Left kidney (tissue), 1 donor: ENCODE measurements at regions not wholly inside any gene's neighbourhood (a gene's known extent, or its start where the extent isn't known, plus 50 kb on each side); places are given as distances from the start of the nearest gene placed in this dataset.
"Not testable (repeated sequence)": the region's sequence is repeated elsewhere in the genome, so short reads cannot be mapped to it uniquely, and the experiment has no call there.

ENCODE experiments used
- DNase-seq: peaks from one replicate; pipeline ENCODE4 v3.0.0-alpha.2; 2013

DNA sequence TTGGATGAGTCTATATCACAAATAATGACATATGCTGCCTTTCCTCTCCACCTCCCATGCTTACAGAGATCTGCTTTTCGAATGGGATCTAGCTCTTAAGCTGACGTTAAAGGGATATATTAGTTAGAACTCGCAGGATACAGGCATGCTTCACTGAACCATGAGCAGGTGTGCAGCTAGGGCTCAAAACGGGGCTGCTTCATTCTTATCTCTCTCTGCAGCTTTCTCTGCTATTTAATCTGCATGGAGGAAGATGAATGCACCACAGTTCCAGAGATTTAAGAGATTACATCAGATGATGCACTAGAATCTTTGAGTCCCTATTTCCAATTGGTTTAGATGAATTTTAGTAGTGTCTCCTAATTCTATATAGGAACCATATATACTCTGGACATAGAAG, 327.0 kb downstream of the RAD51AP2 start:
- no peak for DNase-seq

GRCh38 chr2:17190527-17190926, 327.7 kb downstream of the RAD51AP2 start:
- no peak for DNase-seq

DNA sequence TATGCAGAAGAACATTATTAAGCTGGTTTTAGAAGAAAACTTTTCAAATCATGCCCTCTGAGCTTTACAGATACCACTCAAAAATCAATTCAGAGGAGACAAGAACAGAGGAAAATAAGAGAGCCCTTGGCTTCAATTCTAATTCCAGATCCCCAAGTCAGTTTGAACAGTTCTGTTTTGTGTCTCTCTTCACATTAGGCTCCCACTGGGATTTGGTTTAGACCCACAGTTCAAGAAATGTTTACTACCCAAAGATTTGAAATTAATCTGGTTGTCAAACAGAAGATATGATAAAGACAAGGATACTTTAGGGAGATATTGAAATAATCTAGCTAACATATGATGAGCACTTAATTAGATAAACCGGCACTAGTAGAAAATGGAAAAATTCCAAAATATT, 329.5 kb downstream of the RAD51AP2 start:
- no peak for DNase-seq

- no peak for DNase-seq
Measured at GRCh38 chr2:17184512-17184911, 333.7 kb downstream of the RAD51AP2 start.

GRCh38 chr2:17182399-17182798, 335.8 kb downstream of the RAD51AP2 start:
- DNase-seq = no peak

DNA sequence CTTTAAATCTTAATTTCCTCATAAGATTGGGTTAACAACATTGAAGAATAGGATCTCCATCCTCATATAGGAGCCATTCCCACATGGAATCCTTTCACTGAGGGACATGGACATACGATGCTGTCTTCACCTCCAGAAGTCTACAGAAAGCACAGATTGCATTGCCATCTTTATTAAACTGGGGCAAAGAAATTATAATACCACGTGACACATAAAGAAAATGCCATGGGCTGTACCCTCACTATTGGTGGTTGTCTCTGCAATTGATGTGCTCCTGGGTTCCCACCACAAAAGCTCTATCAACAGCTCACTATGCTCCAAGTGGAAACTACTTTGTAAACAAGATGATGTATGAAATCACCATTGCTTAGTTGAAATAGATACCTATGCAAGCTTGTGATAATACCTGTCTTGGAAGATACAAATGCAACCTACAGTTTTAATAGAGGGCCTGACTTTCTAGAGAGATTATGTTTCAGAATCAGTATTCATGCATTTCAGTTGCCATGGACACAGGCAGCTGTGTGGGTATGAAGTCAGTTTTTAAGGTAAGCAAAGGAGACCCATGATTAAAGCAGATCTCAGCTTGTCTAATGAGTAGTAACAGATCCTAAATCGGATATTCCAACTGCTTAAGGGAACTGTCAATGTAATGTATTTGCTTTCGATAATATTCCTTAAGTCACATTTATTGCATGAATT, 337.0 kb downstream of the RAD51AP2 start:
- no peak for DNase-seq

DNA sequence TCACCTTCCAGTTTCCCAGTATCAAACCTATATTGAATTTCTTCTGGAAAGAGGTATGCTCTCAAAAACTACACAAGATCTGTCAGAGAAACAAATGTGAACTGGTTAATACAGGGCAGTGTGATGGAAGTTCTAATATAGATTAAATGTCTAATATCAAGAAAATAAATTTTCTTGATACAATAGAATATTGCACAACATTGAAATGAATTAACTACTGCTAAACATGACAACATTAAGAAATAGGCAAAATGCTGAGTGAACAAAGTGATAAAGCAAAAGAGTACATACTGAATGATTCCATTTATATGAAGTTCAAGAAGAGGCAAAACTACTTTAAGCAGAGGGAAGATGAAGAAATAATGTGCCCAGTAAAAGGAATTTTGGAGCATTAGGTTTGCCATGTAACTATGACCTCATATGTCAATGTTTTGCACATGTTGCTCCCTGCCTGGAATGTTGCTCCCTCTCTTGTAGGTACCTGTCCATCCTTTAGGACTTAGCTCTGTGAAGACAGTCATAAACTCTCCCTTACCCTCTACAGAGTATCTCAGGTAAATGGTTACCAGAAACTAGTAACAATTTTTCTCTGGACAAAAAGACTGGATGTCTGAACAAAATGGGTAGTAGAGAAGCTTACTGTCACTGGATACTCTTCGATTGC, 339.0 kb downstream of the RAD51AP2 start:
- DNase-seq = no peak

DNA sequence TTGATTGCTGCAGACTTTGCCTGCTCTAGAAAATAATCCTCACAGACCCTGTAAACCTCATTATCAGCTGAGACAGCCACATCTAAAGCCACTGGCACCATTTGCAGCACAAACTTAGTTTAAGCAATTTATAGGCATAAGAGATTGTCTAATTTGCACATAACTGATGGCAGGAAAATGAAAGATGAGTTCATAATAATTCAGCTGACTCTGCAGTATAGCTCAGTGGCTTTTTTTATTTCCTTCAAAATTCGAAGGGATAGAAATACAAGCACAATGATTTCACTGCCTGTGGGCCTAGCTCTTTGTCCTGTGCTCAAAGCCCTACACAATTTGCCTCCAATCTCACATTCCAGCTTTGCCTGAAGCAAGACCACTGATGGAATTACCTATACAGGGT, 341.2 kb downstream of the RAD51AP2 start:
- no peak for DNase-seq

- DNase-seq = peak; percentile 27
Measured at GRCh38 chr2:17171446-17172049, 346.7 kb downstream of the RAD51AP2 start.

DNA sequence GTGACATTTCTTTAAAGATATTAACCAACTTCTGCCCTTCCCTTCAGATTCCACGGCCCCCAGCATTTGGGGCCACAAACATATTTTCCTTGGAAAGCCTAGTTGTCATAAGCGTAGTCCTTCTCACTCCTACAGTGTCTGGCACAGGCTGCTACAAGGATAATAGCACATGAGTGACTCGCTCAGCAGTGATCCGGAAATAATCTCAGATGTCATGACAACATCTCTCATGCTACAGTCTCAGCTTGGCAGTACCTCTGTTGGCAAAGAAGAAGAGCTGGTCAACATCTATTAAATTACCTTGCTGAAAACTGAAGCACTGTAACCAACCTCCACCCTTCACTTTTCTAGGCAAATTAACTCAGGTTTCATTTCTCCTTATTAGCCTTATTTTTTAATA, 351.7 kb downstream of the RAD51AP2 start:
- no peak for DNase-seq

DNA sequence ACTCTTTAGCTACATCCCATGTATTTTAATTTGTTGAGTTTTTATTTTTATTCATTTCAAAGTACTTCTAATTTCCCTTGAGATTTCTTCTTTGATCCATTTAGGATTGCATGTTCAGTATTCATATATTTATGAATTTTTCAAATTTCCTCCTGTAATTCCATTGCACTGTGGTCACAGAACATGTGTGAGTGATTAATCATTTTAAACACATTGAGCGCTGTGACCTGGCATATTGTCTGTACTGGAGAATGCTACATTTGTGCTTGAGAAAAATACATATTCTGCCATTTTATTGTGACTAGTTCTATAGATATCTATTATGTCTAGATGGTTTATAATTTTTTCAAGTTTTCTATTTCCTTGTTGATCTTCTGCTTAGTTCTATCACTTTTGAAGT, 353.7 kb downstream of the RAD51AP2 start:
- DNase-seq = no peak

- DNase-seq = no peak
Measured at GRCh38 chr2:17163638-17164037, 354.6 kb downstream of the RAD51AP2 start.

DNA sequence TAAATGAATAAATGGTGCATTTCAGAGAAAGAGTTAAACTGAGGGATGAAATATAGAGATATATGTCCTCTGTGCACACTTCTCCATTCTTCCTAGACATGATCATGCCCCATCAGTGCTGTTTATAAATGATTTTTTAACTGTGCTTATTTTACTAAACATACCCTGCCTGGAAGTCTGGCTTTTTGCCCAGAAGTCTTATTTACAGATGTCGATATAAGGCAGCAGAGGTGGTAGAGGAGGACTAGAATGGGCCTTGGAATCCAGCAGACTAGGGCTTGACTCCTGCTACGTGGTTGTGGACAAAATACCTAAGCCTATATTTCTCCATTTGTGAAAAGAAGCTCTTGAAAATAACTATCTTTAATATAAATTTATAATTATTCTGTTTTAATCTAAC, 355.5 kb downstream of the RAD51AP2 start:
- DNase-seq = no peak

GRCh38 chr2:17160594-17160993, 357.6 kb downstream of the RAD51AP2 start:
- DNase-seq = no peak

DNA sequence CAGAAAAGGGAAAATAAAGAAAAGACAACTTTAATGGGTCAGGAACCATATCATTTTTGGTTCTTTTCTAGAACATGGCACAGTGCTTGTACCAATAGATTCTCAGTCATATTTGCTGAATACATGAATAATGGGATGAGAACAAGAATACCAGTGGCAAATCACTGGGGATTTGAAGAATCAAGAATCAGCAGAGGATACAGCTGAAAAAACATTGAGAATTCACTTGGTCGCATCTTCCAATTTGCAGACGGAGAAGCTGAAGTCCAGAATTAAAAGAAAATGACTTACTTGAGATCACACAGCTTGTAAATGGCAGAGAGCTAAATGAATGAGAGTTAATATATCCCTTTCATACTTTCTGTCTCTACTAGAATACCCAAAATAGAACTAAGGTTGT, 362.2 kb downstream of the RAD51AP2 start:
- DNase-seq = no peak

- DNase-seq = no peak
Measured at GRCh38 chr2:17149945-17150344, 368.3 kb downstream of the RAD51AP2 start.

DNA sequence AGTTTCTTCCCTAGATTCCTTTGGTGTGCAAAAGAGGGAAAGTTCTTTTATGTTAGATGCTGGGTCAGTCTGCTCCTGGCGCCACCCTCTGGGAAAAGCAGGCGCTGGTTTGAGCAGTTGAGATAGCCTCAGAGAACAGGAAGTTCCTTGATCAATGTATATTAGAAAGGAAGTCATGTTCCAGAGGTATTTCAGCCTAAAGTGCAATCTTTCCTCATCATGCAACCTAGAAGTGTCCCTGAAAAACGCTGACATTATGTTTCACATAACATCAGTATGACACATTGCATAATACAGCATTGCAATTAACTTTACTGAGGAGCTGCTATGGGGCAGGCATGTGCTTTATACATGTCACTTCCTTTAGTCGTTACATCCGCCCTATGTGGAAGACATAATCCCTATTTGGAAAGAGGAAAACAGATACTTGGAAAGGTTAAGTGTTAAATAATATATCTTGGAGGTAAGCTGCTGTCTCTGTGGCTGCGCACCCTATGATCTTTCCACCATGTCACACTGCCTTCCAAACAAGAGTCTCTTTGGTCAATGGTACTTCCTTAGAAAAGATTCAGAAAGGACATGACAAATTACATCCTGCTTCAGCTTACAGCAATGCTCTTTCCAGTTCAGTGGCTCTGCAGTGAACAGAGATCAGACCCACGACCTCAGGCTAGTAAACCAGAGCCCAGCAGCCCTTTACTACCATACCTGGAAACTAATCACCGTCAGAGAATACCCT, 369.7 kb downstream of the RAD51AP2 start:
- DNase-seq = peak; percentile 46

- DNase-seq = no peak
Measured at GRCh38 chr2:17146358-17146757, 371.9 kb downstream of the RAD51AP2 start.

DNA sequence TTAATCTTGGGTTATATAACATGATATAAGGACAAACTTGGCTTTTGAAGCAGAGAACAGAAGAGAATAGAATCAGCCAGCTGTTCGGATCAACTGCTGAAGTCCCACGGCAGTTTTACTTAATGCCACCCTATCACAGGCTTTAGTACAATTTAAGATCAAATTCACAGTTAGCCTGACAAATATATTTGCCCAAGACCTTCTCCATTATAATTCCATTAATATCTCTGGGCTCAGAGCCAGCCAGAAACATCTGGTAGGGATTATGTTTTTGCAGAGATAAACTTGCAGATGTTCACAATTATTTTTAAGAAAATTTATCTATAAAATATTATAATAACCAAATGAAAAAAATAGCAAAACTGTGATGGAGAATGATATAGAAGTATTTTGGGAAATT, 381.4 kb downstream of the RAD51AP2 start:
- DNase-seq = no peak

GRCh38 chr2:17136231-17136630, 382.0 kb downstream of the RAD51AP2 start:
- no peak for DNase-seq

DNA sequence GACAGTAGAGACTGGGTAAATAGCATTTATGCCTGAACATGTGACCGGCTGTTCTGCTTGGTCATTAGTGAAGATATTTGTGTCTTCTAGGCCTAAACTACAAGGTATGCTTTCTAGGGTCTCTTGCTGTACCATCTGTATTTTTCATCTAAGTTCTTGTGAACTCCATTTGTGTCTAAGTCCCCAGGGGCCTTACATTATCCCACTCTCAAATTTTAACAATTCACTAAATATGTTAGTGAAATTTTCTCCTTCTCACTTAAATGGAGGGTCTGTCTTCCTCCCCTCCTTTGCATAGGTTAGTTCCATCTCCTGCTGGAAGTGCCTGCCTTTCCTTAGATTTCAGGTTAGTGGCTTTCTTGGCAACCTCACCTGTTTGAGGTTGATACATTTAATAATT, 382.6 kb downstream of the RAD51AP2 start:
- DNase-seq = no peak

DNA sequence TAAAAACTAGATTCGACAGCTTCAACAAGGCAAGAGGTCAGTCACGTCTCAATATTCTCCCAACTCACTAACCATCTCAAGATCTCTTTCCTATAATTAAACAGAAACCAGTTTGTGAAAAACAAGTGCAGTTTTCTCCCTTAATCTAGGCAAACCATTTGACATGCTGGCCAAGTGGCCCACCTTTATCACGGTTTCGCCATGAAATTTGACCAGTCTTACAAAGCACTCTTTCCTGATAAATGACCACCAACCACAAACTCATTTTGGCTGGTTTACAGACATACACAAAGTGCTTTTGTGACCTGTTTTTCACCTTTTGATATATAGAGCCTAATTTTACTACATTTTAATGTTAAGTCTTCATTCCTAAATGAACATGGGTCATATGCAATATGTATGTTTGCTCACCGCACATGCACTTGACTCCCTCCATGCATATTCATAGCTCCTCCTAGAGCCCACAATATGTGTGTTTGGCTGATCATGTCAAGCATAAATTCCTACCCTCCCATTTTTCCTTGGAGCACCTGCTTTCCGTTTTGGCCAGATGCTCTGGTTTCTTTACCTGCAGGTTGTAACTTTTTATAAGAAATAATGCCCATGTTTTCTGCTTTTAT, 385.1 kb downstream of the RAD51AP2 start:
- no peak for DNase-seq

DNA sequence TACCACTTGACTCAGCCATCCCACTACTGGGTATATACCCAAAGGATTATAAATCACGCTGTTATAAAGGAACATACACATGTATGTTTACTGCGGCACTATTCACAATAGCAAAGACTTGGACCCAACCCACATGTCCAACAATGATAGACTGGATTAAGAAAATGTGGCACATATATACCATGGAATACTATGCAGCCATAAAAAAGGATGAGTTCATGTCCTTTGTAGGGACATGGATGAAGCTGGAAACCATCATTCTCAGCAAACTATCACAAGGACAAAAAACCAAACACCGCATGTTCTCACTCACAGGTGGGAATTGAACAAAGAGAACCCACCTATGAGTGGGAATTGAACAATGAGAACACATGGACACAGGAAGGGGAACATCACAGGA, 387.6 kb downstream of the RAD51AP2 start:
- not testable (repeated sequence) for DNase-seq
